Peyer's patch (tissue), 4 donors: ENCODE measurements at regions not wholly inside any gene's neighbourhood (a gene's known extent, or its start where the extent isn't known, plus 50 kb on each side); places are given as distances from the start of the nearest gene placed in this dataset.

Experiments
- DNase-seq, 3 donors: peaks; one replicate each; pipeline ENCODE4 v3.0.0-alpha.2; 2017 to 2019
- H3K27ac ChIP-seq, 4 donors: fragments of 200-600 bp; sonication (generic); one replicate each; pipeline ENCODE4 v1.5.1; 2016 to 2019
- H3K27me3 ChIP-seq, 2 donors: fragments of 200-600 bp; sonication (generic); one replicate each; pipeline ENCODE4 v1.5.1; 2019
- H3K36me3 ChIP-seq, 3 donors: fragments of 200-600 bp; sonication (generic); one replicate each; pipeline ENCODE4 v1.5.1; 2016 to 2019
- H3K4me1 ChIP-seq, 4 donors: fragments of 200-600 bp; sonication (generic); one replicate each; pipeline ENCODE4 v1.5.1; 2016 to 2019
- H3K4me3 ChIP-seq, 4 donors: fragments of 200-600 bp; sonication (generic); 1 replicate in 3 of 4; 2 replicates in 1 of 4; pipeline ENCODE4 v1.5.1; 2016 to 2019; ENCODE audit warnings: mild to moderate bottlenecking in 1 of 4
- H3K9me3 ChIP-seq, 4 donors: fragments of 200-600 bp; sonication (generic); one replicate each; pipeline ENCODE4 v1.5.1; 2016 to 2019; ENCODE audit warnings: mild to moderate bottlenecking in 1 of 4
- CTCF ChIP-seq, 6 experiments: fragments of 450-650 bp in 4 of 6; fragments of 200-600 bp in 2 of 6; sonication (generic) in 1 of 6; IDR thresholded peaks; one replicate each; pipeline ENCODE4 v1.5.1; 2017 to 2019; ENCODE audit warnings: antibody characterized with exemption in 6 of 6, mild to moderate bottlenecking in 3 of 6, moderate library complexity in 1 of 6
- POLR2A ChIP-seq, 2 donors: fragments of 450-650 bp; IDR thresholded peaks; one replicate each; pipeline ENCODE4 v1.5.1; 2017; ENCODE audit warnings: antibody characterized with exemption in 2 of 2, mild to moderate bottlenecking in 2 of 2, moderate library complexity in 2 of 2

GRCh38 chr13:79918620-79919019, 422.3 kb downstream of the SPRY2 start:
- Histone ChIP-seq H3K27me3 (no peaks in the 10 kb centered on the region), H3K4me1 (no peaks in the 10 kb centered on the region), H3K9me3 (no peaks in the 10 kb centered on the region), H3K36me3 (no peaks in the 10 kb centered on the region), H3K4me3 (no peak overlapping the region), H3K27ac (no peak overlapping the region)
- no peak for TF ChIP-seq POLR2A (IDR thresholded peaks at IDR 0.05)
- no peak for TF ChIP-seq CTCF (IDR thresholded peaks at IDR 0.05)
- DNase-seq = no peak

- Histone ChIP-seq H3K36me3 (no peaks in the 10 kb centered on the region), H3K4me1 (no peaks in the 10 kb centered on the region), H3K4me3 (no peak overlapping the region), H3K27ac (no peak overlapping the region), H3K27me3 (no peaks in the 10 kb centered on the region), H3K9me3 (no peaks in the 10 kb centered on the region)
- no peak for DNase-seq
- no peak for TF ChIP-seq POLR2A (IDR thresholded peaks at IDR 0.05)
- no peak for TF ChIP-seq CTCF (IDR thresholded peaks at IDR 0.05)
These were observed 423.3 kb downstream of the SPRY2 start for GRCh38 chr13:79917628-79918027.

GRCh38 chr13:79915114-79915811, 425.7 kb downstream of the SPRY2 start:
- Histone ChIP-seq H3K9me3 (no peaks in the 10 kb centered on the region), H3K27ac (no peak overlapping the region), H3K4me1 (no peaks in the 10 kb centered on the region), H3K4me3 (no peak overlapping the region), H3K27me3 (no peaks in the 10 kb centered on the region), H3K36me3 (no peaks in the 10 kb centered on the region)
- TF ChIP-seq CTCF (IDR thresholded peaks at IDR 0.05) (no peak), POLR2A (IDR thresholded peaks at IDR 0.05) (no peak)
- no peak for DNase-seq

GRCh38 chr13:79913141-79913827, 427.6 kb downstream of the SPRY2 start:
- TF ChIP-seq POLR2A (IDR thresholded peaks at IDR 0.05) (no peak), CTCF (IDR thresholded peaks at IDR 0.05) (no peak)
- DNase-seq = no peak
- Histone ChIP-seq H3K4me1 (no peaks in the 10 kb centered on the region), H3K36me3 (no peaks in the 10 kb centered on the region), H3K27ac (no peak overlapping the region), H3K4me3 (no peak overlapping the region), H3K27me3 (no peaks in the 10 kb centered on the region), H3K9me3 (no peaks in the 10 kb centered on the region)

GRCh38 chr13:79912403-79912802, 428.5 kb downstream of the SPRY2 start:
- Histone ChIP-seq H3K27me3 (no peaks in the 10 kb centered on the region), H3K36me3 (no peaks in the 10 kb centered on the region), H3K9me3 (no peaks in the 10 kb centered on the region)

More at GRCh38 chr13:79912403-79912802, 428.5 kb downstream of the SPRY2 start:
- H3K4me1 ChIP-seq = no peaks in the 10 kb centered on the region
- no peak for TF ChIP-seq CTCF (IDR thresholded peaks at IDR 0.05)
- TF ChIP-seq POLR2A (IDR thresholded peaks at IDR 0.05) = no peak
- no peak for DNase-seq
- H3K27ac ChIP-seq = no peak overlapping the region
- H3K4me3 ChIP-seq = no peak overlapping the region
